ENCODE measurements at regions not wholly inside any gene's neighbourhood (a gene's known extent, or its start where the extent isn't known, plus 50 kb on each side); places are given as distances from the start of the nearest gene placed in this dataset.

- TF ChIP-seq EGR1 (IDR thresholded peaks at IDR 0.05) (no peak), YY1 (IDR thresholded peaks at IDR 0.05; ENCODE audit: low read depth) (no peak), TCF12 (IDR thresholded peaks at IDR 0.05; ENCODE audit: low read depth) (no peak), RAD21 (IDR thresholded peaks at IDR 0.05; ENCODE audit: low read depth) (no peak), TAF1 (IDR thresholded peaks at IDR 0.05; ENCODE audit: low read depth) (no peak), MAX (IDR thresholded peaks at IDR 0.05) (no peak), EP300 (IDR thresholded peaks at IDR 0.05; ENCODE audit: borderline replicate concordance) (no peak), FOXM1 (IDR thresholded peaks at IDR 0.05; ENCODE audit: borderline replicate concordance, low read depth) (no peak), REST (IDR thresholded peaks at IDR 0.05; ENCODE audit: low read depth) (no peak), NFIC (IDR thresholded peaks at IDR 0.05) (no peak), TEAD4 (IDR thresholded peaks at IDR 0.05) (no peak)
Measured at GRCh38 chr2:64853306-64853705, 135.9 kb upstream of the SLC1A4 start.

DNA sequence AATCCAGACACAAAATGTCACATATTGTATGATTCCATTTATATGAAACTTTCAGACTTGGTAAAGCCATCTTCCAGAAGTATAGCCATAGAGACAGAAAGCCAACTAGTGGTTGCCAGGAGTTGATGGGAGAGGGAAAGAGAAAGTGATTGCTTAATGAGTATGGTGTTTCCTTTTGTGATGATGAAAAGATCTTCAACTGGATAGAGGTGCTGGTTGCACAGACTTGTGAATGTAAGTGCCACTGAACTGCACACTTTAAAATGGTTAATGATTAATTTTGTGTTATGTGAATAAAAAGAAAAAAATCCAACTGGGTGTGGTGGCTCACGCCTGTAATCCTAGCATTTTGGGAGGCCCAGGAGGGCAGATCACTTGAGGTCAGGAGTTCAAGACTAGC, 135.3 kb upstream of the SLC1A4 start:
- TF ChIP-seq TCF12 (IDR thresholded peaks at IDR 0.05; ENCODE audit: low read depth) (no peak), YY1 (IDR thresholded peaks at IDR 0.05; ENCODE audit: low read depth) (no peak), MAX (IDR thresholded peaks at IDR 0.05) (no peak), FOXM1 (IDR thresholded peaks at IDR 0.05; ENCODE audit: borderline replicate concordance, low read depth) (no peak), CREB1 (IDR thresholded peaks at IDR 0.05; ENCODE audit: low read depth) (no peak), RAD21 (IDR thresholded peaks at IDR 0.05; ENCODE audit: low read depth) (no peak), TEAD4 (IDR thresholded peaks at IDR 0.05) (no peak), REST (IDR thresholded peaks at IDR 0.05; ENCODE audit: low read depth) (no peak), CEBPB (IDR thresholded peaks at IDR 0.05) (no peak), TAF1 (IDR thresholded peaks at IDR 0.05; ENCODE audit: low read depth) (no peak), ZBTB7A (IDR thresholded peaks at IDR 0.05; ENCODE audit: low read depth) (no peak), EGR1 (IDR thresholded peaks at IDR 0.05) (no peak), NFIC (IDR thresholded peaks at IDR 0.05) (no peak), EP300 (IDR thresholded peaks at IDR 0.05; ENCODE audit: borderline replicate concordance) (no peak)
- TF ChIP-seq, protein P1, sequence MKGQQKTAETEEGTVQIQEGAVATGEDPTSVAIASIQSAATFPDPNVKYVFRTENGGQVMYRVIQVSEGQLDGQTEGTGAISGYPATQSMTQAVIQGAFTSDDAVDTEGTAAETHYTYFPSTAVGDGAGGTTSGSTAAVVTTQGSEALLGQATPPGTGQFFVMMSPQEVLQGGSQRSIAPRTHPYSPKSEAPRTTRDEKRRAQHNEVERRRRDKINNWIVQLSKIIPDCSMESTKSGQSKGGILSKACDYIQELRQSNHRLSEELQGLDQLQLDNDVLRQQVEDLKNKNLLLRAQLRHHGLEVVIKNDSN (IDR thresholded peaks at IDR 0.05): no peak

DNA sequence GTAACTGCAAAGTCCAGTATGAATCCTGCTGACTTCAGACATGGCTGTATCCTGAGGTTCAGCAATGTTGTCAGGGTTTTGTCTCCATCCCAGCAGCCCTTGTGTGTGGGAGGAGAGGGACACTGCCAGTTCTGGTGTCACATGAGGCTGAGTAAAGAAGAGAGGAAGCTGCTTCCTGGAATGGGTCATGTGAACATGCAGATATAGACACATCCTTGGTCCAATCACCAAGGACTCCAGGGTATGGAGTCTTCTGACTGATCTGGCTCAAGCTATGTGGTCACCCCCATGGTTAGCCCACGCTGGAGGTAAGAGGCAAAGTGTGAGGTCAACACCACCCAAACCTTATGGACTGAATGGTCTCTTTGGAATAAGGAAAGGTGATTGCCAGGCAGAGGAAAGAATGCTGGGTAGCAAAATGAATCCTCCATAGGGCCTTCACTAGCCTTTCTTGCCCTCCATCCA, 134.4 kb upstream of the SLC1A4 start:
- no peak for TF ChIP-seq FOXM1 (IDR thresholded peaks at IDR 0.05; ENCODE audit: borderline replicate concordance, low read depth)
- TF ChIP-seq, protein P1 (IDR thresholded peaks at IDR 0.05): peak; percentile 75
- TF ChIP-seq EP300 (IDR thresholded peaks at IDR 0.05; ENCODE audit: borderline replicate concordance): no peak
- TF ChIP-seq CREB1 (IDR thresholded peaks at IDR 0.05; ENCODE audit: low read depth): no peak

DNA sequence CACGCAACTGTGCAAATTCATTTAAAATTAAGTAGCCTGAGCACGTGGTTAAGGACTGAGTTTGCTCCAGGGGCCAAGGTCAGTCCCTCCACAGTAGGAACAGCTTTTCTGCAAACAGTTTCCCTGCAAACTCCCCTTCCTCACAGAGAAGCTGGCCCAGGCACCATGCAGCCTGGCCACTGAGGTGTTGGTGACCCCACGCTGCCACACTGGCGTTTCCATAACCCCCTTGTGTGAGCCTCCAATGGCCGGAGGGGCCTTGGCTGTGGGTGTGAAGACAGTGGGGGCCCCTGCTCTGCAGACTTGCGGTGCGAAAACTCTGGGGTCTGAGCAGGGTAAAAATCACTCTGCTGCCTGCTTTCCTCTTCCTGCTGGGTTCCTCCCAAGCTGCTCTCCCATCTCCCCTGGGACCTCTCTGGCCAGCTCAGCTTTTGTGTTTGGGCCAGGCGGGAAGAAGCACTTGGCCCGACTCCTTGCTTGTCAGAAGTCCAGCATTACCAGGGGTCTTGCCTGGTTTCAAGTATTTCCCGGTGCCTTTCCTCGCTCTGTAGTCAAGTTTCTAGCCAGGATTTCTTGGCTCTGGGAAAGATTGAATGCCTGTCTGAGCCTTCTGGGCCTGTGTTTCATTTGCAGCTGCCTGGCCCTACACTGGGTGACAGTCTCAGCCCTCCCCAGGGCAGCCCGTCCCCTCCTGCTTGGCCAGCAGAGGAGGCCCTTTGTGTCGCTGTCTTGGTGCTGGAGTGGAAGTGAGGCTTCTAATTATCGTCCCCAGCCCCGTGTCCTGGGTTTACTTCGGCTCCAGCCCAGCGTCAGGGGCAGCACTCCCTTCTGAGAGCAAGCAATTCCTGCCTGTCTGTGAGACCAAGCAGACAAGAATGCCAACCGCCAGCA, 131.4 kb upstream of the SLC1A4 start:
- TF ChIP-seq, protein P1 (IDR thresholded peaks at IDR 0.05): no peak
- no peak for TF ChIP-seq YY1 (IDR thresholded peaks at IDR 0.05; ENCODE audit: low read depth)
- no peak for TF ChIP-seq REST (IDR thresholded peaks at IDR 0.05; ENCODE audit: low read depth)
- TF ChIP-seq MAX (IDR thresholded peaks at IDR 0.05): no peak
- TF ChIP-seq TEAD4 (IDR thresholded peaks at IDR 0.05): no peak
- TF ChIP-seq TAF1 (IDR thresholded peaks at IDR 0.05; ENCODE audit: low read depth): no peak
- TF ChIP-seq CREB1 (IDR thresholded peaks at IDR 0.05; ENCODE audit: low read depth): no peak
- TF ChIP-seq CEBPB (IDR thresholded peaks at IDR 0.05): no peak

Measured in Ishikawa (cell line).